HEK293T (cell line): ENCODE measurements at regions not wholly inside any gene's neighbourhood (a gene's known extent, or its start where the extent isn't known, plus 50 kb on each side); places are given as distances from the start of the nearest gene placed in this dataset.

Source experiments
- BHLHE40 ChIP-seq: fragments of 450-650 bp; IDR thresholded peaks from 2 replicates; pipeline ENCODE4 v1.6.1; 2016; ENCODE audit warnings: mild to moderate bottlenecking, moderate library complexity, borderline replicate concordance
- FOXA1 ChIP-seq: fragments of 450-650 bp; IDR thresholded peaks from 2 replicates; pipeline ENCODE4 v1.6.1; 2016; ENCODE audit warnings: mild to moderate bottlenecking
- NFRKB ChIP-seq: fragments of 450-650 bp; IDR thresholded peaks from 2 replicates; pipeline ENCODE4 v1.6.1; 2016; ENCODE audit warnings: mild to moderate bottlenecking, moderate library complexity
- SP1 ChIP-seq: fragments of 450-650 bp; IDR thresholded peaks from 2 replicates; pipeline ENCODE4 v1.6.1; 2017

DNA sequence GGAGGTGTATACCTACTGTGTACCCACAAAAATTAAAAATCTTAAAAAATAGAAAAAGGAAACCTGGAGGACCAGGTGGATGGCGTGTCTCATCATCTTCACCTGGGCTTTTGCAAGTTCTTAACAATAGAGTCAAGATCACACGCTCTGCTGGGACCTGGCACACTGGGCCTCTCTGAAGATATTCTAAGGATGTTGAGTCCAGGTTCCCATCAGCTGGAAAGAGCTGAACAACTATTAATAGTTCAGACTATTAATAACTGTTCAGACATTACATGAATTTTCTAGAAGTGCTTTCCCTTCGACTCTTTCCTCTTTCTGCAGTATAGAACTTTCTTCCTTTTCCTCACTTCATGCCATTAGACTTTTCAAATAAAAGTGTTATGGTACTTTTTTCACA is 320.2 kb upstream of the IL12A start:
- no peak for TF ChIP-seq NFRKB
- no peak for TF ChIP-seq BHLHE40
- no peak for TF ChIP-seq SP1
- no peak for TF ChIP-seq FOXA1
